Endothelial cell (in vitro differentiated cells): ENCODE measurements at regions not wholly inside any gene's neighbourhood (a gene's known extent, or its start where the extent isn't known, plus 50 kb on each side); places are given as distances from the start of the nearest gene placed in this dataset.
"Not testable (repeated sequence)": the region's sequence is repeated elsewhere in the genome, so short reads cannot be mapped to it uniquely, and the experiment has no call there.

ENCODE experiments used
- DNase-seq: peaks from one replicate; pipeline ENCODE4 v3.0.0; 2021; ENCODE audit warnings: low spot score
- H3K27ac Mint-ChIP-seq: one replicate; pipeline ENCODE4 v1.8.0; 2021; ENCODE audit warnings: mixed read lengths, inconsistent platforms; ENCODE audit not compliant: unreplicated experiment
- H3K27me3 Mint-ChIP-seq: one replicate; pipeline ENCODE4 v1.8.0; 2021; ENCODE audit warnings: mild to moderate bottlenecking, moderate library complexity, mixed read lengths, inconsistent platforms; ENCODE audit not compliant: unreplicated experiment
- H3K36me3 Mint-ChIP-seq: one replicate; pipeline ENCODE4 v1.8.0; 2021; ENCODE audit warnings: mild to moderate bottlenecking, low read depth, mixed read lengths, inconsistent platforms; ENCODE audit not compliant: unreplicated experiment
- H3K4me1 Mint-ChIP-seq: one replicate; pipeline ENCODE4 v1.8.0; 2021; ENCODE audit warnings: mild to moderate bottlenecking, mixed read lengths, inconsistent platforms; ENCODE audit not compliant: unreplicated experiment
- H3K4me3 Mint-ChIP-seq: one replicate; pipeline ENCODE4 v1.8.0; 2021; ENCODE audit warnings: mild to moderate bottlenecking, mixed read lengths, inconsistent platforms; ENCODE audit not compliant: unreplicated experiment
- H3K9me3 Mint-ChIP-seq: one replicate; pipeline ENCODE4 v1.8.0; 2021; ENCODE audit warnings: mixed read lengths, inconsistent platforms; ENCODE audit not compliant: unreplicated experiment
- TF ChIP-seq, protein P1 (sequence below): fragments of 200-600 bp; sonication (generic); IDR thresholded peaks from one replicate; pipeline ENCODE4 v1.5.0; 2021; ENCODE audit warnings: antibody characterized with exemption; ENCODE audit not compliant: unreplicated experiment

DNA sequence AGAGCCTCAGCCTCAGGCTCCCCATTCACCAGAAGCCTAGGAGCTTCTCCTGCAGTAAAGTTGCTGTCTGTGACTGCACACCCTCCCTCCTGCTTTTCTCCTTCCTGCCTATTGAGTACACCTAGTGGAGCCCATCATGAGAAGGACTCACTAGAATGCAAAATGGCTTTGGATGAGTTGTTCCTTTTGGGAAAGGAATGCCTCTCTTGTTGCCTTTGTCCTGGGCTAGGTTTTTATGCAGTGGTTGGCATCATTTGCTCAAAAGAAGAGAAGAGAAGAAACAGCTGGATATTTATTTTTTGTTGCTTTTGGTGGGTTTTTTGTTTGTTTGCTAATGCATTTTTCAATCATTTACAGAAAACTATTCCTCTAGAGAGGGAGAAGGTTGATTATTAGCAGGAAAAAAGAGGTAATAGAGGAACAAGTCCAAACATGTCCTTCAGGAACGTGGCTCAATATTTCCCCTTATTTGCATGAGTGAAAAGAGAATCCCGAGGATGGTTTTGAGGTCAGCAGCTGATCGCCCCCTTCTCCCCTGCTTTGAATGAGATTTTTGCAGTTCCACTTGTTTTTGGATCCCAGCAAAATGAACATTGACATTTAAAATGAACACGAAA, 369.9 kb upstream of the NRP1 start:
- TF ChIP-seq, protein P1, sequence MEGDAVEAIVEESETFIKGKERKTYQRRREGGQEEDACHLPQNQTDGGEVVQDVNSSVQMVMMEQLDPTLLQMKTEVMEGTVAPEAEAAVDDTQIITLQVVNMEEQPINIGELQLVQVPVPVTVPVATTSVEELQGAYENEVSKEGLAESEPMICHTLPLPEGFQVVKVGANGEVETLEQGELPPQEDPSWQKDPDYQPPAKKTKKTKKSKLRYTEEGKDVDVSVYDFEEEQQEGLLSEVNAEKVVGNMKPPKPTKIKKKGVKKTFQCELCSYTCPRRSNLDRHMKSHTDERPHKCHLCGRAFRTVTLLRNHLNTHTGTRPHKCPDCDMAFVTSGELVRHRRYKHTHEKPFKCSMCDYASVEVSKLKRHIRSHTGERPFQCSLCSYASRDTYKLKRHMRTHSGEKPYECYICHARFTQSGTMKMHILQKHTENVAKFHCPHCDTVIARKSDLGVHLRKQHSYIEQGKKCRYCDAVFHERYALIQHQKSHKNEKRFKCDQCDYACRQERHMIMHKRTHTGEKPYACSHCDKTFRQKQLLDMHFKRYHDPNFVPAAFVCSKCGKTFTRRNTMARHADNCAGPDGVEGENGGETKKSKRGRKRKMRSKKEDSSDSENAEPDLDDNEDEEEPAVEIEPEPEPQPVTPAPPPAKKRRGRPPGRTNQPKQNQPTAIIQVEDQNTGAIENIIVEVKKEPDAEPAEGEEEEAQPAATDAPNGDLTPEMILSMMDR, result no peak
- H3K27ac Mint-ChIP-seq, result no peak overlapping the region
- no peaks in the 10 kb centered on the region for H3K36me3 Mint-ChIP-seq
- H3K4me1 Mint-ChIP-seq, result peaks cover 16% of the 10 kb centered on the region
- no peaks in the 10 kb centered on the region for H3K9me3 Mint-ChIP-seq
- peaks cover 2% of the 10 kb centered on the region for H3K27me3 Mint-ChIP-seq
- H3K4me3 Mint-ChIP-seq, result no peak overlapping the region
- DNase-seq, result no peak

DNA sequence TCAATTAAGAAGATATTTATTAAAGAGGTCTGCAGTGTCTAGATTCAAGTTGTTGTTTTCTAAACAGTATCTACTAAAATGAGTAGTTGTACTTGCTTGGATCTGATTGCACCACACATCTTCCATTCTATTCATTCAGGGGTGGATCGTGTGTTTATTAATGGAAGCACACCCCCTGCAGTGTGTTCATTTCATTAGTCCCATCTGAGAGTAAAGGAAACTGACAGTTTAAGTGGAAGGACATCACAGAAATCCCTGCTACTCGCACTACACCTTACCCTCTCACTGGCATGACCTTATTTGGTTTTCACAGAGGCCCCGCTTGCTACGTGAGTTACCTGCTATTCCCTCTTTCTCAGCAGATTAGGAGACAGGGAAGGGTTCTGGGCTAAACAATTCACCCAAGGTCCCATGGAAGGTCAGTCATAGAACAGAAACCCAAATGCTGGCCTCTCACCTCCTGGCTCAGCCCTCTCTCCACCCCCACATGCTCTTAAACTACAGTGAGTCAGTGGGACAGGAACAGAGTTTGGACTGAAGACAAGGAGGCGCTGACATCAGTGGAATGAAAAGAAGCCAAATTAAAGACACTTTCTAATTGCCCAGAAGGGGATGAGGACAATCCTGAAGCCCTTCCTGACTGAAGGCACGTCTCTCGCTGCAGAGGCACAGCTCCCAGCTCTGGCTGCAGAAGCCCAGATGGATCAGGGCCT, 369.2 kb upstream of the NRP1 start:
- H3K27ac Mint-ChIP-seq, result no peak overlapping the region
- DNase-seq, result no peak
- TF ChIP-seq, protein P1, result no peak
- H3K27me3 Mint-ChIP-seq, result peaks cover 2% of the 10 kb centered on the region
- no peaks in the 10 kb centered on the region for H3K9me3 Mint-ChIP-seq
- H3K36me3 Mint-ChIP-seq, result no peaks in the 10 kb centered on the region
- peaks cover 16% of the 10 kb centered on the region for H3K4me1 Mint-ChIP-seq
- H3K4me3 Mint-ChIP-seq, result no peak overlapping the region

DNA sequence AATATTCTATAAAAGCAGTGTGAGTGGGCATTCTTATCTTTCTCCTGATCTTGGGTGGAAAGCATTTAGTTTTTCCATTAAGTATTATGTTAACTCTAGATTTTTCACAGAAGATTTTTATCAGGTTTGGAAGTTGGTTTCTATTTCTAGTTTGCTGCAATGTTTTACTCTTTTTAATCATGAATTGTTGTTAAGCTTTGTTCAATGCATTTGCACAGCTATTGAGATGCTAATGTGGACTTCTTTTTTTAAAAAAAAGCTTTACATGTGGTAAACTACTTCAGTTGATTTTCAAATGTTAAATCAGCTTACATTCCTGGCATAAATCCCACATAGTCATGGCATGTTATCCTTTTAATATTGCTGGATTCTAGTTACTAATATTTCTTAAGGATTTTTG, 363.6 kb upstream of the NRP1 start:
- TF ChIP-seq, protein P1, result no peak

DNA sequence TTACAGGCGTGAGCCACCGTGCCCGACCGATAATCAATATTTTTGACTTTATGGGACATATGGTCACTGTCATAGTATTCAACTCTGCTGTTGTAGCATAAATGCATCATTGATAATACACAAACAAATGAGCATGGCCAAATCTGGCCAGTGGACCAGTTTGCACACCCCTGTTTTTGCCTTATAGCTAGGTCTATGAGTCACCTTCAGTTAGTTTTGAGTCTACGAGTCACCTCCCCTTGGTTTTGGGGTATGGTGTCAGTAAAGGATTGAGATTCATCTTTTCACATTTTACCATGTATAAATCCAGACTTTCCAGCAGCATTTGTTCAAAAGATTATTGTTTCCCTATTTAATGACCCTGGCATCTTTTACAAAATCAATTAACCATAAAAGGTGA, 362.5 kb upstream of the NRP1 start:
- no peak for DNase-seq
- Mint-ChIP-seq H3K4me1 (no peaks in the 10 kb centered on the region), H3K36me3 (peaks cover 3% of the 10 kb centered on the region), H3K9me3 (peaks cover 7% of the 10 kb centered on the region), H3K27me3 (peaks cover under 1% of the 10 kb centered on the region), H3K27ac (no peak overlapping the region), H3K4me3 (no peak overlapping the region)
- TF ChIP-seq, protein P1, result no peak

More for the DNA sequence above, 363.6 kb upstream of the NRP1 start:
- H3K4me1 Mint-ChIP-seq, result no peaks in the 10 kb centered on the region
- no peaks in the 10 kb centered on the region for H3K27me3 Mint-ChIP-seq
- DNase-seq, result no peak
- H3K4me3 Mint-ChIP-seq, result no peak overlapping the region
- peaks cover 3% of the 10 kb centered on the region for H3K36me3 Mint-ChIP-seq
- peaks cover 7% of the 10 kb centered on the region for H3K9me3 Mint-ChIP-seq
- no peak overlapping the region for H3K27ac Mint-ChIP-seq

DNA sequence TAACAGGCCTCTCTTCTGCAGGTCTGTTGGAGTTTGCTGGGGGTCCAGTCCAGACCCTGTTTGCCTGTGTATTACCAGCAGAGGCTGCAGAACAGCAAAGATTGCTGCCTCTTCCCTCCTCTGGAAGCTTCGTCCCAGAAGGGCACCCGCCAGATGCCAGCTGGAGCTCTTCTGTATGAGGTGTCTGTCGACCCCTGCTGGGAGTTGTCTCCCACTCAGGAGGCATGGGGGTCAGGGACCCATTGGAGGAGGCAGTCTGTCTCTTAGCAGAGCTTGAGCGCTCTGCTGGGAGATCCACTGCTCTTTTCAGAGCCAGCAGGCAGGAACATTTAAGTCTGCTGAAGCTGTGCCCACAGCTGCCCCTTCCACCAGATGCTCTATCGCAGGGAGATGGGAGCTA, 361.1 kb upstream of the NRP1 start:
- Mint-ChIP-seq H3K27me3 (peaks cover 1% of the 10 kb centered on the region), H3K27ac (no peak overlapping the region), H3K4me1 (no peaks in the 10 kb centered on the region), H3K4me3 (no peak overlapping the region), H3K9me3 (peaks cover 14% of the 10 kb centered on the region), H3K36me3 (peaks cover 8% of the 10 kb centered on the region)
- TF ChIP-seq, protein P1, result no peak
- no peak for DNase-seq

DNA sequence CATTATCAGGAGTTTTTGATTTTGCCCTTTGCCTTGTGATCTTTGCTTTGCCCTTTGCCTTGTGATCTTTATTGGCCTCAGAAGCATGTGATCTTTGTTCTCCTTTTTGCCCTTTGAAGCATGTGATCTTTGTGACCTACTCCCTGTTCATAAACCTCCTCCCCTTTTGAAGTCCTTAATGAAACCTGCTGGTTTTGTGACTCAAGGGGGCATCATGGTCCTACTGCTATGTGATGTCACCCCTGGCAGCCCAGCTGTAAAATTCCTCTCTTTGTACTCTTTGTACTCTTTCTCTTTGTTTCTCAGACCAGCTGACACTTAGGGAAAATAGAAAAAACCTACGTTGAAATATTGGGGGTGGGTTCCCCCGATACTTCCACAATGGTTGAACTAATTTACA, 356.1 kb upstream of the NRP1 start:
- not testable (repeated sequence) for H3K27me3 Mint-ChIP-seq, H3K27ac Mint-ChIP-seq, H3K4me1 Mint-ChIP-seq, DNase-seq
- Mint-ChIP-seq H3K36me3 (peaks cover 10% of the 10 kb centered on the region), H3K4me3 (peak overlapping the region; percentile 21), H3K9me3 (peaks cover 16% of the 10 kb centered on the region)
